ENCODE measurements at regions not wholly inside any gene's neighbourhood (a gene's known extent, or its start where the extent isn't known, plus 50 kb on each side); places are given as distances from the start of the nearest gene placed in this dataset.

DNA sequence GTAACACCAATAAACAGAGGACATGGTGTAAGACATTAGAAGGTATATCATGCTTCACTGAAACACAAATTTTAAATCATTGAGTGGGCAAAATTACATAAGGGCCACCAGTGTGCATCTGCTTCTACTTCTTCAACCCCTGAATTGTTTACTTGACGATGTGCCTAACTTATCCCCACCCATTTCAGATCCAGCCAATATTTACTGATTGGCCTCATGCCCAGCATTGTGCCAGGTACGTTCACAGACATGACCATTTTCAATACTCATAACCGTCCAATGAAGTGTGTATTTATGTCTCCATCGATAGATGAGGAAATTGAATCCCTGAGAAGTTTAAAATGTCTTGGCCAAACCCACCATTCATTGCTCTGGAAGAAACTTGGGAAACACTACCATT lies 208.3 kb upstream of the MID1 start:
- peaks cover 3% of the 10 kb centered on the region for H3K4me1 ChIP-seq (ENCODE audit: control insufficient read depth, insufficient read depth, low read length)
- H3K9ac ChIP-seq (ENCODE audit: low read length) = no peak overlapping the region
- no peaks in the 10 kb centered on the region for H3K27me3 ChIP-seq (ENCODE audit: control insufficient read depth, insufficient read depth, low read length)
- H3K4me3 ChIP-seq (ENCODE audit: low read length) = no peak overlapping the region
- H3K36me3 ChIP-seq (ENCODE audit: control insufficient read depth, insufficient read depth, low read length) = no peaks in the 10 kb centered on the region
- no peaks in the 10 kb centered on the region for H3K9me3 ChIP-seq (ENCODE audit: control insufficient read depth, low read length)

DNA sequence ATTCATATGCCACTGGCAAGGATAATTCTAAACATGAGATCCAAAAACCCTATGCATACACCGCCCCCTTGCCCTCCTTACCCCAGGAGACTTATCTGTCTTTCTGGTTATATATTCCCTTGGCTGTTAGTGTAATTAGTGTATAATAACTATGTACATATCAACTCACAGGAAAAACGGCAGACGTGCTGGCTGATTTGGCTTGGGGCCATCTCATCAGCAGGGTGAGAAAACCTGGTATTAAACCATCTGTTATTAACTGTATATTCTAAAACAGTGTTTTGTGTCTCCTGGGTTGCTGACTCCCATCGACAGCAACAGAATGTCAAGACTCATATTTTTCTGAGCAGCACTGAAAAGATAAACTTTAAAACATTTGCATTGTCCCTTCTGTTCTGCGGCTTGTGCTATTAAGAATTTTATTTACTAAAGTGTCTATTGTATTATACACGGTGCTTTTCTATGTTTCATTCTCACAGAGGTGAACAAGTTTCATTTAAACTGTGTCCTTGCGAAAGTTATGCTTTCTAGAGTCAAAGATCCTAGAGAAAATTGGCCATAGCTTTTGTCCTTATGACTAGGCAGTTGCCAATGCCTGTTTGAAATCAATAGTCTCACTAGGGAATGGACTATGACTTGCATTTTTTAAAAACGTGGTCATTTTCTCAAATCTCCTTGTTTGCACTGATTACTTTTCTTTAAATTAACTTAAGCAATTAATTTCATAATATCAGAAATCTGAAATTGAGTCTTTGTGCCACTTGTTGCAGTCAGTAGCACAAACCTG lies 211.5 kb upstream of the MID1 start:
- Histone ChIP-seq H3K27me3 (ENCODE audit: control insufficient read depth, insufficient read depth, low read length) (no peaks in the 10 kb centered on the region), H3K9ac (ENCODE audit: low read length) (no peak overlapping the region), H3K4me3 (ENCODE audit: low read length) (no peak overlapping the region), H3K36me3 (ENCODE audit: control insufficient read depth, insufficient read depth, low read length) (no peaks in the 10 kb centered on the region), H3K9me3 (ENCODE audit: control insufficient read depth, low read length) (no peaks in the 10 kb centered on the region), H3K4me1 (ENCODE audit: control insufficient read depth, insufficient read depth, low read length) (peaks cover 3% of the 10 kb centered on the region)

DNA sequence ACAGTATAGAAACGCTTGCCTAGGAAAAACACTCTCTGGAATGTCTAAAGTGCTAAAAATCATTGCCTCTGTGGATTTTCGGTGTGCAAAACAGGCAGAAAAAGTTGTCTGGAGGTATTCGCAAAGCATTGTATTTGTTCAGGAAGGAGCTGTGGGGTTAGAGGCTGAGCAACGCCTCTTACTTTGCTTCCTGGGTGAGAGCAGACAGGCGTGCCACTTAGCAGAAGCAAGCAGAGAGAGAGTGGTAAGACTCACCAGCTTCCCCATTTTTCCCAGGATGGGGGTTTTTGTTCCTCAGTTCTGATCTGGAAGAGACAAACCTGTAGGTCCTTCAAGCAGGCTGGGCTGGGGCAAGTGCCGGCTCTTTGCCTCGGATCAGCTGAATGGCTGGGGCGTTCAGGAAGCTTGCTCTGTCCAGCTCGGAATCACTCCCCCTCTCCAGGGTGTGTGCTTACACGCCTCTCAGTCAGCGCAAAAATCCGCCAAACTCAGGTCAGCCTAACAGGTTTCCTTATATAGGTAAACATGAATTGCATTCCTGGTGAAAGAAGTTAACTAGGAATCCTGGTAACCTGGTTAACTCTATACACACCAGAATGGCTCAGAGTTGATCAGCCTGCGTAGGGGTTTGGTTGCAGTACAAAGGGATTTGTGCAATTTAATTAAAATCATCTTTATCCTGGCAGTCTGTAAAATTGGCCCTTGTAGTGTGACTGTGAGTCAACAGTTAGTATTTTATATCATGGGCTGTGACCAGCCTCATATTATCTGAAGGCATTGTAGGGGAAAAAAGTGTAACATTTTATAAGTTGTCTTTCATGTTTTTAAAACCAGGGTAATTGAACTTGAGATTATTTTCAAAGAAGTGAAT lies 213.1 kb upstream of the MID1 start:
- Histone ChIP-seq H3K9me3 (ENCODE audit: control insufficient read depth, low read length) (no peaks in the 10 kb centered on the region), H3K4me1 (ENCODE audit: control insufficient read depth, insufficient read depth, low read length) (peaks cover 3% of the 10 kb centered on the region), H3K4me3 (ENCODE audit: low read length) (peak overlapping the region; percentile 14), H3K27me3 (ENCODE audit: control insufficient read depth, insufficient read depth, low read length) (no peaks in the 10 kb centered on the region), H3K9ac (ENCODE audit: low read length) (peak overlapping the region; percentile 53), H3K36me3 (ENCODE audit: control insufficient read depth, insufficient read depth, low read length) (no peaks in the 10 kb centered on the region)

DNA sequence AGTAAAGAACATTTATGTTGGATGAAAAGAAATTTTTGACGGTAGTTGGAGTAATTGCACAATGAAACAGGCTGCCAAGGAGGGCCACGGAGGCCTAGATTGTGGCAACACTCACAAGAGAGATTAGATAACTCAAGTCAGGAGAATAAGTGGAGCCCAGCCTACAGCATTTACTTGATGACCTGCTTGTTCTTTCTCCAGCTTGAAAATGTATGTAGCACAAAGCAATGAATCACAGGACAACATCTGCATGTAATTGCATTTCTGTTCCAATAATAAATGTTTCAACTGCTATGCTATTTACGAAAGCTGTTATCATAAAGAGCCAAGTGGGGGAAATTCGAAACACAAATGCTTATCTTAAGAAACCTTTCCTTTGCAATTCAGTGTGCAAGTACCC lies 221.2 kb upstream of the MID1 start:
- Histone ChIP-seq H3K27me3 (ENCODE audit: control insufficient read depth, insufficient read depth, low read length) (no peaks in the 10 kb centered on the region), H3K9me3 (ENCODE audit: control insufficient read depth, low read length) (no peaks in the 10 kb centered on the region), H3K9ac (ENCODE audit: low read length) (no peak overlapping the region), H3K4me3 (ENCODE audit: low read length) (no peak overlapping the region), H3K4me1 (ENCODE audit: control insufficient read depth, insufficient read depth, low read length) (no peaks in the 10 kb centered on the region), H3K36me3 (ENCODE audit: control insufficient read depth, insufficient read depth, low read length) (no peaks in the 10 kb centered on the region)

DNA sequence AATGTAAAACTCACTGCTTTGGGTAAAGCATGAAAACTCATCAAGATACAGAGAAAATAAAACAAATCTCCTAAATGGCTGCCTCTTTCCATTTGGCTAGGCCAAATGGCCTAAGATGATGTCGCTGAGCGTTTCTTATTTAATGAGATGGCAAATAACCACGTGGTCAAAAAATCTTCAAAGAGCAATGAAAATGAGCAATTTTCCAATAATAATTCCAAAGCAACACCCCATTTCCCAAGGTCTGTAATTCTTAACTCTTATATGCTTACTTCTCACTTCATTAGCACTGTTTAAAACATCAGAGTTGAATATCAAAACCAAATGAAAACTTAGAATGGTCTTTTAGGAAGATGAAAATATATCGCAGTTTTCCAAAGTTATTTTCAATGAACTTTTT lies 222.3 kb upstream of the MID1 start:
- H3K27me3 ChIP-seq (ENCODE audit: control insufficient read depth, insufficient read depth, low read length) = no peaks in the 10 kb centered on the region
- H3K4me1 ChIP-seq (ENCODE audit: control insufficient read depth, insufficient read depth, low read length) = no peaks in the 10 kb centered on the region

DNA sequence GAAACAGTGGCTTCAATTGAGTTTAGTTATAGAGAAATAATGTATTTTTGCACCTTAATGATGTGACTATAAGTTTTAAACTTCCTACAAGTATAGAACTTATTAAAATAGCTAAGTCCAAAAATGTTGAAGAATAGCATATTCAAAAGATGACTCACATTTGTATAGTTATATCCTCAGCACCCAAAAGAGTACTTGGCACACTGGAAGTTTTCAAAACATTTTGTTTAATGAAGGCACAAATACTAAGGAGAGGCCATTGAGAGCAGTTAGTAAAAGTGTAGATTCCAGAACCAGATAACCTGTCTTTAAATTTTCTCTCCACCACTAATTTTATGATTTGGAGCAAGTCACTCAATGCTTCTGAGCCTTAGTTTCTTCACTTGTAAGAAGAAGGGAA lies 226.9 kb upstream of the MID1 start:
- H3K9me3 ChIP-seq (ENCODE audit: control insufficient read depth, low read length) = no peaks in the 10 kb centered on the region
- no peaks in the 10 kb centered on the region for H3K36me3 ChIP-seq (ENCODE audit: control insufficient read depth, insufficient read depth, low read length)
- H3K4me3 ChIP-seq (ENCODE audit: low read length) = no peak overlapping the region
- H3K9ac ChIP-seq (ENCODE audit: low read length) = no peak overlapping the region
- no peaks in the 10 kb centered on the region for H3K27me3 ChIP-seq (ENCODE audit: control insufficient read depth, insufficient read depth, low read length)
- H3K4me1 ChIP-seq (ENCODE audit: control insufficient read depth, insufficient read depth, low read length) = no peaks in the 10 kb centered on the region

More for the DNA sequence above, 222.3 kb upstream of the MID1 start:
- H3K9me3 ChIP-seq (ENCODE audit: control insufficient read depth, low read length) = no peaks in the 10 kb centered on the region
- H3K4me3 ChIP-seq (ENCODE audit: low read length) = no peak overlapping the region
- no peaks in the 10 kb centered on the region for H3K36me3 ChIP-seq (ENCODE audit: control insufficient read depth, insufficient read depth, low read length)
- H3K9ac ChIP-seq (ENCODE audit: low read length) = no peak overlapping the region

DNA sequence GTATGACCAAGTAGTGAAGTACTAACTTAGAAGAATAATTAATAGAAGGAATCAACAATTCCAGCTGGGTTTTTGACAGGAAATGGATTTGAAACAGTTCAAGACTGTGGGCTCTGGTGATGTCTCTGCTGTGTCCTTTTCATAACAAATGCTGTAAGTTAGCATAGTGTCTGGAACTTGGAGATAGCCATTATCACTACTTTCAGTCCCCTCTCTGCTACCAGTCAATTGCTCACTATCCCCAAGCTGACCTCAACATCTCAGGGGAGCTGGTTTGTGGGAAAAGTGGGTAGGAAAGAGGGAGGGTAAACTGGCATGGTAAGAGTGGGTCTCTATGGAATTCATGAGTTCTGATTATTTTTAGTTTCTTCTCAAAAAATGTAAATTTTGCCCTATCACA lies 231.4 kb upstream of the MID1 start:
- no peaks in the 10 kb centered on the region for H3K36me3 ChIP-seq (ENCODE audit: control insufficient read depth, insufficient read depth, low read length)
- no peaks in the 10 kb centered on the region for H3K27me3 ChIP-seq (ENCODE audit: control insufficient read depth, insufficient read depth, low read length)
- no peak overlapping the region for H3K9ac ChIP-seq (ENCODE audit: low read length)
- H3K9me3 ChIP-seq (ENCODE audit: control insufficient read depth, low read length) = no peaks in the 10 kb centered on the region
- H3K4me1 ChIP-seq (ENCODE audit: control insufficient read depth, insufficient read depth, low read length) = no peaks in the 10 kb centered on the region
- no peak overlapping the region for H3K4me3 ChIP-seq (ENCODE audit: low read length)

DNA sequence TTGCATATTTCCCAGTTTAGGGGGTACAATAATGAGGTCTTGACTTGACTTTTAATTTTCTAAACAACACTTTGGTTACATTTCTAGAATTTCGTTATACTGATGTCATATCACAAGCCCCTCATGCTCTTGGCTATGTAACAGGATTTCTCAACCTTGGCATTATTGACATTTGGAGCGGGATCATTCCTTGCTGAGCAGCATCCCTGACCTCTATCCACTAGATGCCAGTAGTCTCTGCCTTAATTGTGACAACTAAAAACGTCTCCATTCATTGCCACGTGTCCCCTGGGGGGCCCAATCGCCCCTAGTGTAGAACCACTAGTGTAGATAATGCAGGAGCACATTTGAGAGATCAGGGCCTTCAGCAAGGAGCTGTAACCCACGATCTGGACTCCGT lies 234.2 kb upstream of the MID1 start:
- Histone ChIP-seq H3K36me3 (ENCODE audit: control insufficient read depth, insufficient read depth, low read length) (no peaks in the 10 kb centered on the region), H3K9me3 (ENCODE audit: control insufficient read depth, low read length) (no peaks in the 10 kb centered on the region), H3K27me3 (ENCODE audit: control insufficient read depth, insufficient read depth, low read length) (no peaks in the 10 kb centered on the region), H3K4me3 (ENCODE audit: low read length) (no peak overlapping the region), H3K4me1 (ENCODE audit: control insufficient read depth, insufficient read depth, low read length) (no peaks in the 10 kb centered on the region), H3K9ac (ENCODE audit: low read length) (no peak overlapping the region)

DNA sequence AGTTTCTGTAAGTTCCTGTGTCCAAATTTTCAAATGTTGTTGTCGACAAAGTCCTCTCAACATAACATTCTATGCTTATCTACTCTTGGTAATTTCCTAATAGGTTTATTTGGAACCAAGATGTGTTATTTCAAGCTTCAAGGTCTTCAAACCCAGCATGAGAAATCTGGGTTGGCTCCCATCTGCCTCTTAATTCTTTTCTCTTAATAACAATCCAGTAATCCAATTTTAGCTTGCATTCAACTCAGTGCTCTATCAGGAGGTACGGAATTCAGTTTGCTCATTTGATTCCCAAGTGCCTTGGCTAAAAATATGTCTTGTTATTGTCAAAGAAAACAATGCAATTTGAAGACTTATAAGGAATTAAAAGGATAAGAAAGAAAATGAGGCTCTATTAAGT lies 235.5 kb upstream of the MID1 start:
- H3K9me3 ChIP-seq (ENCODE audit: control insufficient read depth, low read length) = no peaks in the 10 kb centered on the region
- no peak overlapping the region for H3K4me3 ChIP-seq (ENCODE audit: low read length)

DNA sequence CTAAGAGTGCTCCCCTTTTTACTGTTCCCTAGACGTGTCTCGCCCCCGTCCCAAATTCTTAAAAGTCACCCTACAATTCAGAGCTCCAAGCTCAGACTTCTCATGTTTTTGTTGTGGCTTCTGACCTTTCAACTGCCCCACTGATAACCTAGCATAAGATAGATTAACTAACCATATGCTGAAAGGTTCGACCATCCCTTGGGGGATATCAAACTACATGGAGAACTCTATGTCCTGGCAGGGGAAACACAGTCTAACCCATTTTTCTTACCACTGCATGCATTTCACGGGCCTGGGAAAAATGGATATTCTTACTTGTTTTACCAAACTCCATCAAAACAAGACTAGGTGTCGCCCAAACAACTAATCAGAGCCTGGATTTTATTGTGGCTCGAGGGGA lies 236.4 kb upstream of the MID1 start:
- no peaks in the 10 kb centered on the region for H3K9me3 ChIP-seq (ENCODE audit: control insufficient read depth, low read length)
- no peaks in the 10 kb centered on the region for H3K27me3 ChIP-seq (ENCODE audit: control insufficient read depth, insufficient read depth, low read length)
- no peaks in the 10 kb centered on the region for H3K36me3 ChIP-seq (ENCODE audit: control insufficient read depth, insufficient read depth, low read length)
- no peaks in the 10 kb centered on the region for H3K4me1 ChIP-seq (ENCODE audit: control insufficient read depth, insufficient read depth, low read length)
- no peak overlapping the region for H3K9ac ChIP-seq (ENCODE audit: low read length)
- no peak overlapping the region for H3K4me3 ChIP-seq (ENCODE audit: low read length)

More for the DNA sequence above, 235.5 kb upstream of the MID1 start:
- Histone ChIP-seq H3K4me1 (ENCODE audit: control insufficient read depth, insufficient read depth, low read length) (no peaks in the 10 kb centered on the region), H3K36me3 (ENCODE audit: control insufficient read depth, insufficient read depth, low read length) (no peaks in the 10 kb centered on the region), H3K9ac (ENCODE audit: low read length) (no peak overlapping the region), H3K27me3 (ENCODE audit: control insufficient read depth, insufficient read depth, low read length) (no peaks in the 10 kb centered on the region)

DNA sequence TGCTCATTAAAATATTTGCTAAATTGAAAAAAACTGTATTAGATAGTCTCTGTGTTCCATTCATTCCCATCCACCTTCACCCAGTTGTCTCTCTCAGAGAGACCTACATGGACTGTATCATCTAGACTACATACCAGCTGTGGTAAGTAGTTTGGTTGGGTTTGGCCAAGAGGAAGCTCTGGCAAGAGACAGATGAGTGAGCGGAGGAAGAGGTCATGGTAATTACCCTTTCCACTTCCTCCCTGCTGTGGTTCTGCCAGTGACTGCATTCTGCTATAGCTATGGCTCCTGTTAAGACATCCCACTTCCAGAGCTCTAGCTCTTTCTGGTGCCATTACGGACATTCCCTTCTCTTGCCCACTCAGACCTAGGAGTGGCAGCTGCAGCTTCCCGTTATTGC lies 239.0 kb upstream of the MID1 start:
- Histone ChIP-seq H3K27me3 (ENCODE audit: control insufficient read depth, insufficient read depth, low read length) (no peaks in the 10 kb centered on the region), H3K9ac (ENCODE audit: low read length) (no peak overlapping the region), H3K4me1 (ENCODE audit: control insufficient read depth, insufficient read depth, low read length) (no peaks in the 10 kb centered on the region), H3K36me3 (ENCODE audit: control insufficient read depth, insufficient read depth, low read length) (no peaks in the 10 kb centered on the region), H3K9me3 (ENCODE audit: control insufficient read depth, low read length) (no peaks in the 10 kb centered on the region), H3K4me3 (ENCODE audit: low read length) (no peak overlapping the region)

DNA sequence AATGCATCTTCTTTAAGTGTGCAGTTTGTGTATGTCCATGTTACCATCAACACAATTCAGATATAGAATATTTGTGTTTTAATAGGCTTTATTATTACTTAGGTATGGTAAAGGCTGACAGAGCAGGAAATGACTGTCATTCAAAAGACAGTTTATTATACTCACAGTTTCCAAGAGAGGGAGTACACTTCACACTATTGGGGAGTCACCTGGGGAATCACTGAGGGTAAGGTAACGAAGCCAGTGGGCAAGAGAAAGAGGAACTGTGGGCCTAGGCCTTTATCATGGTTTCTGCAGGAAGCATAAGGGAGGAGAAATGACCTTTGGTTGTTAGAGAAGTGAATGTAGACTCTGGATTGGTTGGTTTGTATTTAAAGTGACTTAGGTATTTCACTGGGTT lies 235.1 kb upstream of the HCCS start:
- H3K4me1 ChIP-seq (ENCODE audit: control insufficient read depth, insufficient read depth, low read length) = no peaks in the 10 kb centered on the region
- H3K27me3 ChIP-seq (ENCODE audit: control insufficient read depth, insufficient read depth, low read length) = no peaks in the 10 kb centered on the region
- no peaks in the 10 kb centered on the region for H3K9me3 ChIP-seq (ENCODE audit: control insufficient read depth, low read length)

More for the DNA sequence above, 235.1 kb upstream of the HCCS start:
- Histone ChIP-seq H3K4me3 (ENCODE audit: low read length) (no peak overlapping the region), H3K9ac (ENCODE audit: low read length) (no peak overlapping the region), H3K36me3 (ENCODE audit: control insufficient read depth, insufficient read depth, low read length) (no peaks in the 10 kb centered on the region)

All from mucosa of stomach (tissue), 1 donor.